Activated CD4-positive, alpha-beta memory T cell treated with anti-CD3 and anti-CD28 coated beads, Interleukin-2, amount 10 ng/mL, durations not matched to agents 7 days and 5 days (primary cell): ENCODE measurements at regions not wholly inside any gene's neighbourhood (a gene's known extent, or its start where the extent isn't known, plus 50 kb on each side); places are given as distances from the start of the nearest gene placed in this dataset.
A peak's percentile ranks its signal among the peaks of the same experiment; 100 is the strongest.
"Not testable (repeated sequence)": the region's sequence is repeated elsewhere in the genome, so short reads cannot be mapped to it uniquely, and the experiment has no call there.

Experiments used
- CTCF ChIA-PET: fragments of 350-600 bp; sonication (Branson Sonifier 250); formaldehyde crosslinking; loops from one replicate; lab custom pipeline; 2021; ENCODE audit warnings: antibody characterized with exemption, inconsistent platforms; lab: Charles Lee
- POLR2A ChIA-PET: fragments of 350-600 bp; sonication (Branson Sonifier 250); formaldehyde crosslinking; loops from one replicate; lab custom pipeline; 2021; ENCODE audit warnings: antibody characterized with exemption; lab: Charles Lee
- DNase-seq: peaks from one replicate; pipeline ENCODE4 v3.0.0-alpha.2; 2020
- H3K27ac Mint-ChIP-seq: one replicate; pipeline ENCODE4 v1.8.0; 2021; ENCODE audit warnings: mild to moderate bottlenecking, mixed read lengths
- H3K27me3 Mint-ChIP-seq: one replicate; pipeline ENCODE4 v1.8.0; 2021; ENCODE audit warnings: mixed read lengths
- H3K36me3 Mint-ChIP-seq: one replicate; pipeline ENCODE4 v1.8.0; 2021; ENCODE audit warnings: low read depth, mixed read lengths
- H3K4me1 Mint-ChIP-seq: one replicate; pipeline ENCODE4 v1.8.0; 2021; ENCODE audit warnings: mixed read lengths
- H3K4me3 Mint-ChIP-seq: one replicate; pipeline ENCODE4 v1.8.0; 2021; ENCODE audit warnings: mild to moderate bottlenecking, mixed read lengths
- H3K9me3 Mint-ChIP-seq: one replicate; pipeline ENCODE4 v1.8.0; 2021; ENCODE audit warnings: mixed read lengths

GRCh38 chr16:48082516-48082915, 73.3 kb downstream of the ABCC12 start:
- DNase-seq, result no peak
- H3K27ac Mint-ChIP-seq, result no peak overlapping the region
- H3K4me1 Mint-ChIP-seq, result no peaks in the 10 kb centered on the region
- H3K36me3 Mint-ChIP-seq, result no peaks in the 10 kb centered on the region
- ChIA-PET CTCF (no interaction called here), POLR2A (no interaction called here)
- peaks cover 6% of the 10 kb centered on the region for H3K27me3 Mint-ChIP-seq
- H3K4me3 Mint-ChIP-seq, result no peak overlapping the region
- no peaks in the 10 kb centered on the region for H3K9me3 Mint-ChIP-seq

- DNase-seq, result no peak
- Mint-ChIP-seq H3K9me3 (no peaks in the 10 kb centered on the region), H3K4me3 (no peak overlapping the region), H3K4me1 (no peaks in the 10 kb centered on the region), H3K36me3 (no peaks in the 10 kb centered on the region), H3K27me3 (peaks cover 9% of the 10 kb centered on the region), H3K27ac (no peak overlapping the region)
- POLR2A ChIA-PET, result no interaction called here
- CTCF ChIA-PET, result no interaction called here
These were observed 74.1 kb downstream of the ABCC12 start for GRCh38 chr16:48081656-48082055.

- Mint-ChIP-seq H3K36me3 (no peaks in the 10 kb centered on the region), H3K4me3 (no peak overlapping the region), H3K27me3 (peaks cover 9% of the 10 kb centered on the region), H3K9me3 (no peaks in the 10 kb centered on the region), H3K27ac (no peak overlapping the region), H3K4me1 (no peaks in the 10 kb centered on the region)
- DNase-seq, result no peak
- ChIA-PET CTCF (no interaction called here), POLR2A (no interaction called here)
These were observed 79.3 kb downstream of the ABCC12 start for GRCh38 chr16:48076455-48077012.

DNA sequence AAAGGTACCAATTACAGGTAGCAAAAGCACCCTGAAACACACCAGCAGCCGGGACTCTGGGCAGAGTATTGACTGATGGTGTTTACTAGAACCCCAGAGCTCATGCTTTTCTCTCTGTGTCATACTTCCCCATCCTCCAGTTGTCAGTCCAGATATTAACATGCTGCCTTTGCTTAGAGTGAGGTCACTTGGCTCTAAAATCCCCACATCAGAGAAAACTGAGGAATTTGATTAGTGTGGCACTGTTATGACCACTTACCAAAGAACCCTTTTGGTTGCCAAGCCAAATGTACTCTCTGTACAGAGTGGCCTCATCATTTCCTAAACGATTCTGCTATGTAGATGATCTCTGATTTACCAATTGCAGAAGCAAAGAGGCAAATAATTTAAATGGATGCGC, 80.4 kb downstream of the ABCC12 start:
- no peak for DNase-seq
- H3K4me1 Mint-ChIP-seq, result no peaks in the 10 kb centered on the region
- H3K27me3 Mint-ChIP-seq, result peaks cover 9% of the 10 kb centered on the region
- no peak overlapping the region for H3K4me3 Mint-ChIP-seq
- no peaks in the 10 kb centered on the region for H3K9me3 Mint-ChIP-seq
- no peaks in the 10 kb centered on the region for H3K36me3 Mint-ChIP-seq
- ChIA-PET POLR2A (no interaction called here), CTCF (no interaction called here)
- no peak overlapping the region for H3K27ac Mint-ChIP-seq

DNA sequence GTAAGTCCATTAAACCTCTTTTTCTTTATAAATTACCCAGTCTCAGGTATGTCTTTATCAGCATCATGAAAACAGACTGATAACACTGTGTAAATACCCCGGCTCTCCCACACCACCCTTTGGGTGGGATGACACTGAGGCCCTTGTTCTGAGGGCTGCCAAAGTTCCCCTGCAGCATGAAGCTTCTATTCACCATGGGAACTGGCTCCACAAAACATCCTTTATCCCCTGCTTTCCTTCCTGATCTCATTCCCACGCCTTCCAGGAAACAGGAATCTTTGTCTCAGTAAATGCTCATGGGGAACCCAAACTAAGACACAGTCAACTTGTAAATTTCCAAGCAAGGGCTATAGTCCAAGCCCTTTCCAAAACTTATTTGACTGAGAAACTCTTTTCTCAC, 88.4 kb downstream of the ABCC12 start:
- no peak for DNase-seq
- ChIA-PET POLR2A (no interaction called here), CTCF (no interaction called here)
- peaks cover 2% of the 10 kb centered on the region for H3K9me3 Mint-ChIP-seq
- peaks cover 2% of the 10 kb centered on the region for H3K27me3 Mint-ChIP-seq
- H3K4me1 Mint-ChIP-seq, result no peaks in the 10 kb centered on the region
- no peaks in the 10 kb centered on the region for H3K36me3 Mint-ChIP-seq
- H3K27ac Mint-ChIP-seq, result no peak overlapping the region
- no peak overlapping the region for H3K4me3 Mint-ChIP-seq

DNA sequence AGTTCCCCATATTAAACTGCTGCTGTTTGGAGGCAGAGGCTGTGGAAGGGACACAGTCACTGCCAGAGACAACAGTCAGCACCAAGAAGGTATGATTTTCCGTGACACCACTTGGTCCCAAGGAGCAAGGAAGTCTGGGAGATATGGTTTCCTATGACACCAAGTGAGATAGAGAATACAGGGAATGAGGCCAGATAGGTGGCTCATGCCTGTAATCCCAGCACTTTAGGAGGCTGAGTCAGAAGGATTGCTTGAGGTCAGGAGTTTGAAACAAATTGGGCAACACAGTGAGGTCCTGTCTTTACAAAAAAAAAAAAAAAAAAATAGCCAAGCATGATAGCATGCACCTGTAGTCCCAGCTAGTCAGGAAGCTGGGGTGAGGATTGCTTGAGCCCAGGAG, 90.8 kb downstream of the ABCC12 start:
- H3K27ac Mint-ChIP-seq, result no peak overlapping the region
- no peaks in the 10 kb centered on the region for H3K36me3 Mint-ChIP-seq
- H3K27me3 Mint-ChIP-seq, result peaks cover 2% of the 10 kb centered on the region
- peaks cover 2% of the 10 kb centered on the region for H3K9me3 Mint-ChIP-seq
- no peaks in the 10 kb centered on the region for H3K4me1 Mint-ChIP-seq
- H3K4me3 Mint-ChIP-seq, result no peak overlapping the region
- no peak for DNase-seq
- ChIA-PET POLR2A (no interaction called here), CTCF (no interaction called here)

- no peaks in the 10 kb centered on the region for H3K36me3 Mint-ChIP-seq
- H3K4me1 Mint-ChIP-seq, result no peaks in the 10 kb centered on the region
- no peak overlapping the region for H3K27ac Mint-ChIP-seq
- H3K9me3 Mint-ChIP-seq, result peaks cover 2% of the 10 kb centered on the region
- peaks cover 2% of the 10 kb centered on the region for H3K27me3 Mint-ChIP-seq
- no peak overlapping the region for H3K4me3 Mint-ChIP-seq
- ChIA-PET CTCF (no interaction called here), POLR2A (no interaction called here)
- no peak for DNase-seq
These were observed 93.1 kb downstream of the ABCC12 start for GRCh38 chr16:48062681-48063080.

DNA sequence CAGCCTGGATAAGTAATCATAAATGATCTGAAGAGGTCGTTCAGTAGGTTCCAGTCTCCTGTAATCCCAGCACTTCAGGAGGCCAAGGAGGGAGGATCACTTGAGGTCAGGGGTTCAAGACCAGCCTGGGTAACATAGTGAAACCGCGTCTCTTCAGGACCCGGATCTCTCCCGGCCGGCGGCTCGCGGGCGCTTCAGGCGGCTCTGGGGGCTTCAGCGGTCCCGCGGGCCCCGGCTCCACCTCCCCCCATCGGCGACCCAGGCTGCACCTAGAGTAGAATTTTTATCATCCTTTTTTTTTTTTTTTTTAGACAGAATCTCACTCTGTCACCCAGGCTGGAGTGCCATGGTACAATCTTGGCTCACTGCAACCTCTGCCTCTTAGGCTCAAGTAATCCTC, 95.9 kb downstream of the ABCC12 start:
- ChIA-PET CTCF (no interaction called here), POLR2A (no interaction called here)
- peaks cover 2% of the 10 kb centered on the region for H3K9me3 Mint-ChIP-seq
- H3K27ac Mint-ChIP-seq, result no peak overlapping the region
- H3K4me1 Mint-ChIP-seq, result peaks cover 2% of the 10 kb centered on the region
- DNase-seq, result no peak
- peaks cover 8% of the 10 kb centered on the region for H3K27me3 Mint-ChIP-seq
- H3K4me3 Mint-ChIP-seq, result no peak overlapping the region
- H3K36me3 Mint-ChIP-seq, result no peaks in the 10 kb centered on the region

- H3K4me1 Mint-ChIP-seq, CTCF ChIA-PET, DNase-seq, H3K4me3 Mint-ChIP-seq, H3K36me3 Mint-ChIP-seq, H3K9me3 Mint-ChIP-seq, H3K27ac Mint-ChIP-seq, POLR2A ChIA-PET: not testable (repeated sequence)
- H3K27me3 Mint-ChIP-seq, result peaks cover 11% of the 10 kb centered on the region
These were observed 96.6 kb downstream of the ABCC12 start for GRCh38 chr16:48059190-48059589.

DNA sequence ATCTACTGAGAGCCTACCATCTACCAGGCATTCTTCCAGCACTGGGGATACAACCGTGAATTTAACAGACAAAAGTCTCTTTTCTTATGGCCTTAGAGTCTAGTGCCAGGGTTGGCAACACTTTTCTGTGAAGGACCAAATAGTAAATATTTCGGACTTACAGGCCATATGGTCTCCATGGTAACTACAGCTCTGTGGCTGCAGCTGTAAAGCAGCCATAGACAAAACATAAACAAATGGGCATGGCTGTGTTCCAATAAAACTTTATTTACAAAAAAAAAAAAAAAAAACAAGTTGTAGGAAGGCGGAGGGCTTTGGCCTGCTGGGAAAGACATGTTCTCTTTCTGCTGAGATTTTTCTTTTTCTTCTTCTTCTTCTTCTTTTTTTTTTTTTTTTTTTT, 98.7 kb downstream of the ABCC12 start:
- no peak overlapping the region for H3K4me3 Mint-ChIP-seq
- H3K36me3 Mint-ChIP-seq, result no peaks in the 10 kb centered on the region
- H3K4me1 Mint-ChIP-seq, result peaks cover 2% of the 10 kb centered on the region
- no peak overlapping the region for H3K27ac Mint-ChIP-seq
- ChIA-PET CTCF (no interaction called here), POLR2A (no interaction called here)
- H3K27me3 Mint-ChIP-seq, result peaks cover 20% of the 10 kb centered on the region
- no peak for DNase-seq
- H3K9me3 Mint-ChIP-seq, result no peaks in the 10 kb centered on the region

DNA sequence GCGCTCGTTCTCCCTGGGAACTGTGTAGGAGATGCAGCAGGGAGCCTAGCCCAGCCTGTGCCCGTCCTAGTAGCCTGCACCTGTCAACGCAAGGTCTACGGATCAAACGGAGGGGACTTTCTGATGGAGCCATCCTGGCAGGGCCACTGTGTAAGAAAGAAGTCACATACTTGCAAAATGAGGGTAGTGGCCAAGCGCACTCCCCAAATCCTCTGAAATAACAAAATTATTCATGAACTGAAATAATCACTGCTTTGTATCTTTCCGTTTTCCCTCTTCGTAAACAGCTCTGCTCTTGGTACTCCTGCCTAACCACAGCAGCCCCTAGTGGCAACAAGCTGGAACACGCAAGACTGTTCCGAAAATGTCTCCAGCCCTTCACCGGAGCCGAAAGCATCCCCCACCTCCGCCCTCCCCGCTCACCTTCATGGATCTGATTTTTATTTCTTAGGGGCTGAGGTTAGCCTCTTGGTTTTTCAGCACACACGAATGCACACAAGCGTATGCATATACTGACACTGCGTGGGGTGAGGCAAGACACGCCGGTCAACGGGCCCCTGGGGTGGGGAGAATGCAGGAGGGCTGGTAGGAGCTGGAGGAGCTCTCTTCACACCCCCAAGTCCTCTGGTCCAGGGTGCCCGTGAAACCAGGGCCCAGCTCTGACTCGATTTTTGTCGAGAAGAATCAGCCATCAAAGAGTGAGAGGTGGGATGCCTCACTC, 100.8 kb downstream of the ABCC12 start:
- Mint-ChIP-seq H3K4me1 (peaks cover 2% of the 10 kb centered on the region), H3K36me3 (no peaks in the 10 kb centered on the region), H3K27me3 (peaks cover 20% of the 10 kb centered on the region), H3K4me3 (no peak overlapping the region), H3K9me3 (no peaks in the 10 kb centered on the region), H3K27ac (no peak overlapping the region)
- ChIA-PET POLR2A (interaction anchor here (1.3 kb wide), 1 partner anchor 911 kb away, joined by 6 read pairs; the partner anchor contains the start of gene NETO2), CTCF (interaction anchor here (0.7 to 1.8 kb wide), 13 partner anchors 9 to 1107 kb away, joined by 3 to 9 read pairs (median 3); partner anchors contain the start of gene NETO2)
- peak; percentile 43 for DNase-seq

DNA sequence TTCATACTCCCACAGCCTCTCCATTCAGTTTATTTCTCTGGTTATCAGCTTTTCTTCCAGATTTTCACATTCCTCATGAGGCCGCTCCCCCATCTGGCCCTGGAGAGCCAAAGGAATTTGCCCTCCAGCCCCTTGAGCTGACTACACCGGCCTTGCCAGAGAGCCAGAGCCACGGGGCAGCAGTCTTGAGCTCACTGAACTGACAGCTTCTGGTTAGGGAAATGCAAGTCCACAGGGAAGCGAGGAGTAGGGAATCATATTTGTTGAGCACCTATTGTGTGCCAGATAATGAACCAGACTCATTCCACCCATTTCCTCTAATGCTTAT, 102.4 kb downstream of the ABCC12 start:
- no peaks in the 10 kb centered on the region for H3K36me3 Mint-ChIP-seq
- CTCF ChIA-PET, result no interaction called here
- POLR2A ChIA-PET, result no interaction called here

DNA sequence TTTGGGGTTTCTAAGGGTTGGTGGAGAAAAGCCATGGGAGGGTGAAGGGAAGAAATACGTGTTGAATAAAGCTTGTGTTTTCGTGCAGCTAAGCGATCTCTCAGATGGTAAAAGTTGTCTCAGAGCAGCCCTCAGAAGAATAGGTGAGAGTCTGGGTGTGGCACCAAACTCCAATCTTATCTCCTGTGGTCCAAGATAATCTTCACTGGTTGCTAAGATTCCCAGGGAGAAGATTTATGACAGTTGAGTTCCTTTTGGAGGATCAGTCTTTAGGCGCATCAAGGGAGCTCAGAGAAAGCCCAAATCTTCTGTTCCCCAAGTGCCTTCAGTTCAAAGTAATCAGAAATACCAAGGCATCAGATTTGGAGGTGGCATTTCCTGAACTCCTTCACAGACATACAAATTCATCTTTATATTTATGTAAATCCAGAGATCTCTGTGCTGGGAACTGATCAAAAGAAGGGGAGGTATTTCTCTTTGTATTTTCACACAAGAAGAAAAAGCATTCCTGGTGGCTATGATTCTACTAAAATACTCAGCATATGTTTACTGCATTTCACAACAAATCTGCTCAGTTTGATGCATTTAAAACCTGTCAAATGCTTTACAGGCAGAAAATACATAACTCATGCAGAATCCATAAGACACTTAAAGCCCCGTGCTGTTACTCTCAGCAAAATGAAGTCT, 102.9 kb downstream of the ABCC12 start:
- Mint-ChIP-seq H3K27ac (no peak overlapping the region), H3K4me1 (peaks cover 2% of the 10 kb centered on the region), H3K36me3 (no peaks in the 10 kb centered on the region), H3K9me3 (no peaks in the 10 kb centered on the region), H3K4me3 (no peak overlapping the region), H3K27me3 (peaks cover 21% of the 10 kb centered on the region)
- ChIA-PET POLR2A (no interaction called here), CTCF (no interaction called here)
- DNase-seq, result no peak

More for the DNA sequence above, 102.4 kb downstream of the ABCC12 start:
- Mint-ChIP-seq H3K27me3 (peaks cover 21% of the 10 kb centered on the region), H3K4me3 (no peak overlapping the region), H3K9me3 (no peaks in the 10 kb centered on the region), H3K4me1 (peaks cover 2% of the 10 kb centered on the region), H3K27ac (no peak overlapping the region)
- no peak for DNase-seq
